SK-MEL-5 (cell line): ENCODE measurements at regions not wholly inside any gene's neighbourhood (a gene's known extent, or its start where the extent isn't known, plus 50 kb on each side); places are given as distances from the start of the nearest gene placed in this dataset.

ENCODE experiments used
- DNase-seq: peaks from one replicate; pipeline ENCODE4 v3.0.0-alpha.2; 2016; ENCODE audit warnings: low read depth, low spot score
- in situ Hi-C: cut with HindIII; loops from 2 replicates; pipeline ENCODE4 v1.10.0; 2016; ENCODE audit warnings: low sequenced_read_pairs, high pct_unique_total_duplicates, low pct_unique_long_range_greater_than_20kb

GRCh38 chr22:20637750-20638506 is 130.5 kb downstream of the MED15 start:
- in situ Hi-C loops, result no loop called here
- DNase-seq, result no peak

GRCh38 chr22:20638507-20638870 is 131.1 kb downstream of the MED15 start:
- in situ Hi-C loops, result no loop called here
- DNase-seq, result no peak

- no peak for DNase-seq
- in situ Hi-C loops, result no loop called here
These were observed 131.9 kb downstream of the MED15 start for GRCh38 chr22:20639343-20639742.

GRCh38 chr22:20639750-20640149 is 132.3 kb downstream of the MED15 start:
- DNase-seq, result no peak
- in situ Hi-C loops, result no loop called here

DNA sequence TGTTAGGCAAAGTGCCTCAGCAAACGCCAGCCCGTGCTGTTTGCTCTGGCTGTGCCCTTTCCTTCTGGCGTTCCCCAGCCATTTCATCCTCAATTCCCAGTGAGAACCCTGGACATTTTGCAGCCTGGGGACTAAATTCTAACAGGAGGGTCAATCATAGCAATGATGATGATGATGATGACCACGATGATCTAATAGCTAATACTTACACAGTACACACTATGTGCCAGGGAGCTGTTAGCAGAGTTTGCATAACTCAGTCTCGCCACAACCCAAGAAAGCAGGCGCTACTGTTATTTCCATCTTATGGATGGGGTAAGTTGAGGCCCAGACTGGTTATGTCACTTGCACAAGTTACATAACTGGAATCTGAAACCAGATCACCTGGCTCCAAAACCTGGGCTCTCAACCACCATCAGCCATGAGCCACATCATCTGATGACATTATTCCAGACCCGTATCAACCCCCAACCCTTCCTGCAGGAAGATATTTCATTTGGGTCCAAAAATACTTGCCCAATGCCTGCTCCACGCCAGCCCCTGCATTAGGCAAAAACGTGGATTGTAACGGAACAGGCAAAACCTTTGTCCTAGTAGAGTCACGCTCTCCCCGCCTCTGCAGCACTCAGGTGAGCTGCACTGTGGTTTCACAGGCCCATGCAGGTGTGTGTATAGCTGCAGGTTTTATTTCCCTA is 132.6 kb upstream of the SERPIND1 start:
- in situ Hi-C loops, result no loop called here

DNA sequence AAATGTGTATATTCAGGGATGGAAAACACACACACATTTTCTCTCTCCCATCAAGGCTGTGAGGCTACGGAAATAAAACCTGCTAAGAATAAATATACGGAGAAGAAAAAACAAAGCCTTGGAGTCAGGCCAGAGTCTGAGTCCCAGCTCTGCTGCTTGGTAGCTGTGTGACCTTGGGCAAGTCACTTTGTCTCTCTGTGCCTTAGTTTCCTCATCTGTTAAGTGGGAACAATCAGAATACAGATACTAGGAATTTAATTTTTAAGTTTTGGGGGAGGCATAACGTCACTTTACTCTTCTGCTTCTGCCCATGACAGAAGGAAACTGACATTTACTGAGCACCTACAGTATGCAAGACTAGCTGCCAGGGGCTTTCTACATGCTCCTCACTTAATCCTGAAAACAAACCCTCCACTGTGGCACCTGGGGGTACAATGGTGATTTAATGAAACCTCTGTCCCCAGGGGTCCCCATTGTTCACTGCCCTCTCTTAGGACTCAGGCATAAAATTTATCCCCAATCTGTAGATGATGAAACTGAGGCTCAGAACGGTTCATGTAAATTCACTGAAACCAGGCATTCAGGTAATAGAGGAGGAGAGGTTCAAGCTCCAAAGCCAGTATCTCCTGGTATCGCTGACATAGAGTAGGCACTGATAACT is 131.9 kb upstream of the SERPIND1 start:
- no peak for DNase-seq
- in situ Hi-C loops, result no loop called here

More for the DNA sequence above, 132.6 kb upstream of the SERPIND1 start:
- DNase-seq, result no peak

DNA sequence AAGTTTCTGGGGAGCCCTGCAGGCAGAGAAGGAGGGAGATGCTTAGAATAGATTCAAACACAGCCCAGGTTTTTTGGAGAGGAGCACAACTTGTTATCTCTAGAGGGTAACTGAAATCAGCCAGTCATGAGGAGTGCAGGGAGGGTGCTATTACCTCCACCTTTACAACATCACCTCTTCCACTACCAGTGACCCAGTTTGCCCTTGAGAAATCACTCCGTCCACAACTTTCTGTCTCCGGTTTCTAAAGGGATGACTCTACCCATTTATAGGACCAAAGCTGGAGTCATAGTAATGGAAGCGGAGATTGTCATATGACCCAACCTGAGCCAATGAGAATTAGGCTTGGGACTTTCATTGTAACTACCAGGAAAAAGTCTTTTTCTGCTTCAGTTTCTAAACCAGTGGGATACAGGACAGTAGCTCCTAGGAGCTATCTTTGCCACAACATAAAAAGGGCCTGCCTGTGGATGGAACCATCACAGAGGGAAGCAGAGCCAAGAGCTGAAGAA is 131.2 kb upstream of the SERPIND1 start:
- no peak for DNase-seq
- in situ Hi-C loops, result no loop called here

DNA sequence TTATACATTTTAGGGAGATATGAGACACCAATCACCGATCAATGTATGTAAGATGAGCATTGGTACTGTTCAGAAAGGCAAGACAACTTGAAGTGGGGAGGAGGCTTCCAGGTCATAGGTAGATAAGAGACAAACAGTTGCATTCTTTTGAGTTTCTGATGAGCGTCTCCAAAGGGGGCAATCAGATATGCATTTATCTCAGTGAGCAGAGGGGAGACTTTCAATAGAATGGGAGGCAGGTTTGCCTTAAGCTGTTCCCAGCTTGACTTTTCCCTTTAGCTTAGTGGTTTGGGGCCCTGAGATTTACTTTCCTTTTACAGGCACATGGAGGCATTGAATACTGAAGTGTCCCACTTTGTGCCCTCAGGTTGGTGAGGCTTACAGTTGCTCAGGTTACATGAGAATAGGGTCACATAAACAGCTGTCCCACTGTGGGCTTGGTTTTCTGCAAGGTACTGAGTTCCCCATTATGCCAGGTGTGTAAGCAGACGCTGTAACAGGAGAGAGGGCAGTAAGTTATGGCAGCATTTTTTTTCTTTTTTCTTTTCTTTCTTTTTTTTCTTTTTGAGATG is 129.8 kb upstream of the SERPIND1 start:
- in situ Hi-C loops, result no loop called here
- no peak for DNase-seq

- no peak for DNase-seq
- in situ Hi-C loops, result no loop called here
These were observed 128.0 kb upstream of the SERPIND1 start for GRCh38 chr22:20645954-20646353.

DNA sequence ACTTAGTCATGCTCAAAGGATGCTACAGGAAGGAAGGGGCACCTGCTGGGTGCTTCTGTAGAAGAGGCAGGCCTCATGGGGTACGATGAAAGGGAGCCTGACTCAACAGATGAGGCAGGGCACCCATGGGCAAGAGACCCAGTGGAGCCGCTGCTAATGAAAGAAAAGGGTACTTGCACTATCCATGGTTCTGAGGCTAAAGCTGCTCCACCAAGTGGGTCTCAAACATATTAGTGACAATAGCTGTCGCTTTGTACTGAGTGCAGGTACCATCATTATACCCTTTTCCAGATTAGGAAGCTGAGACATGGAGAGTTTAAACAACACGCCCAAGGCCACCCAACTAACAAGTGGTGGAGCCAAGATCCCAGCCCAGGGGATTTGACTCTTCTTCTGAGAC is 127.5 kb upstream of the SERPIND1 start:
- in situ Hi-C loops, result no loop called here
- DNase-seq, result no peak

DNA sequence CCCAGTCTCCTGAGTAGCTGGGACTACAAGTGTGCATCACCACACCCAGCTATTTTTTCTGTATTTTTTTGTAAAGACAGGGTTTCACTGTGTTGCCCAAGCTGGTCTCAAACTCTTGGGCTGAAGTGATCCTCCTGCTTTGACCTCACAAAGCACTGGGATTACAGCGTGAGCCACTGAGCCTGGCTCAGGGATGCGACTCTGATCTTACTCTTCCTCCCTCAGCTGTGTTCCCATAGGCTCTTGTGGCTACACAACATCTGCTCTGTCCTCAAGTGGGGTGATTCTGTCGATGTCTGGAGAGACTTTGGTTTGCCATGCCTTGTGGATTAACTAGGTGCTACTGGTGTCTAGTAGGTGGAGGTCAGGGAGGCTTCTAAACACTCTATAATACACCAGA is 127.0 kb upstream of the SERPIND1 start:
- no peak for DNase-seq
- in situ Hi-C loops, result no loop called here

GRCh38 chr22:20647586-20648305 is 126.2 kb upstream of the SERPIND1 start:
- DNase-seq, result no peak
- in situ Hi-C loops, result no loop called here

DNA sequence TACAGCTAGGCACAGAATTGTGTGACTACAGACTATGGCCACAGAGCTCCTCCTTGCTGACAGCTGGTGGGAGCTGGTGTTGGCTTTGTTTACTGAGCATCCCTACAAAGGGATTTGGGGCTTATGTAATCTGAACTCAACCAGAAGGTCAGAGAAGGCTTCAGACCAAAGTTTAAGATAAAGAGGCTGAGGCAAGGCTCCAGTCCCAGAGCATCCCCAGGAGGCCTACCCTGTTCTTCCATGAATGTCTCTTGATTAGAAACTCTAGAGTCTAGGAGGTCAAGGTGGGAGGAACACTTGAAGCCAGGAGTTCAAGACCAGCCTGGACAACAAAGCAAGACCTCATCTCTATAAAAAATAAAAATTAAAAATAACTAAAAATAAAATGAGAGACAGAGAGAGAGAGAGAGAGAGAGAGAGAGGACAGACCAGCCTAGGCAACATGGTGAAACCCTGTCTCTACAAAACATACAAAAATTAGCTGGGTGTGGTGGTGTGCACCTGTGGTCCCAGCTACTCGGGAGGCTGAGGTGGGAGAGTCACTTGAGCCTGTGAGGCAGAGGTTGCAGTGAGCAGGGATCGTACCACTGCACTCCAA is 125.5 kb upstream of the SERPIND1 start:
- in situ Hi-C loops, result no loop called here
- DNase-seq, result no peak

DNA sequence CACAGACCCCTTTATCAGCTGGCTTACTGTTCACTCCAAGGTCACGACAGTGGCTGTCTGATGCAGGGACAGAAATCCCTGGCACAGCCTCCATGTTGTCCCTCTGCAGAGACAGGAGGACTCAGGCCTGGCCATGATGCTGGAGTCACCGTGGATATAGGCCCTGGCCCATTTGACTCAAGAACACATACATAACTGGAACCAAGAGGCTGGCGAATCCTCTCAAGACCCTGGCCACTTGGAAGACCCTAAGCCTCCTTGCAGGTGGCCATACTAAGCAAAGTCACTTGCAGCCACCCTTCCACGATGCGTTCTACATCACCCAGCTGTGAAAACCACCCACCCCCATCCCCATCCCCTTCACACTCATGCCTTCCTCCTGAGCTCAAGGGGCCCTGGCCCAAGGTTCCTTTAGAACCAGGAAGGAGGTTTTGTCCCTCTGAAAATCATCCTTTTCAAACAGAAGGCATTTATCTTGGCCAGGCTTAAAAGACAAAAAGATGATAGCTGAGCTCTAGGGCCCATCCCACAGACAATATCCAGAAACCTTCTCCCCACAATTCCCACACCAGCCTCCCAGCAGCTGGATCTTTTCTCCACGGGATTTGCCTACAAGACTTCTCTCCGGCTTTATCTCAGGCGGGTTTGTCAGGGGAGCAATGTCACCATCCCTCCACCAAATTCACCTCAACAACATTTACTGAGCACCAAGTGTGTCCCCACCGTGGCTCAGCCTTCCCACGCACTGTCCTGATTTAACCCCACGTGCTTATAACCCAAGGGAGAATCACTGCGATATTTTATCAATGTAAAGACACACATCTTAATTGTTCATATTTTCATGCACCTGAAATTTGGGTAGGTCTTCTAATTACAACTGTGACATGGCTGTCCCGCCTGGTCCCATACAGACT is 123.4 kb upstream of the SERPIND1 start:
- in situ Hi-C loops, result no loop called here
- no peak for DNase-seq

- in situ Hi-C loops, result no loop called here
- DNase-seq, result no peak
These were observed 122.6 kb upstream of the SERPIND1 start for GRCh38 chr22:20651286-20651685.

GRCh38 chr22:20652130-20652529 is 121.8 kb upstream of the SERPIND1 start:
- DNase-seq, result no peak
- in situ Hi-C loops, result no loop called here
